Adrenal gland (tissue), 5 donors: ENCODE measurements at regions not wholly inside any gene's neighbourhood (a gene's known extent, or its start where the extent isn't known, plus 50 kb on each side); places are given as distances from the start of the nearest gene placed in this dataset.

Source experiments
- POLR2A ChIP-seq, 2 donors: fragments of 450-650 bp; IDR thresholded peaks; one replicate each; pipeline ENCODE4 v1.6.1; 2017; ENCODE audit warnings: antibody characterized with exemption in 2 of 2, mild to moderate bottlenecking in 2 of 2, moderate library complexity in 1 of 2
- TF ChIP-seq, protein P1 (sequence below), 6 experiments: fragments of 450-650 bp in 4 of 6; fragments of 200-600 bp in 2 of 6; sonication (generic) in 1 of 6; IDR thresholded peaks; 1 replicate in 5 of 6; 2 replicates in 1 of 6; pipeline versions ENCODE4 v1.5.1 to v1.8.0; 2016 to 2021; ENCODE audit warnings: antibody characterized with exemption in 6 of 6, mild to moderate bottlenecking in 2 of 6, moderate library complexity in 1 of 6
- donor health status: DM: no; HTN: no; CAD: no.

DNA sequence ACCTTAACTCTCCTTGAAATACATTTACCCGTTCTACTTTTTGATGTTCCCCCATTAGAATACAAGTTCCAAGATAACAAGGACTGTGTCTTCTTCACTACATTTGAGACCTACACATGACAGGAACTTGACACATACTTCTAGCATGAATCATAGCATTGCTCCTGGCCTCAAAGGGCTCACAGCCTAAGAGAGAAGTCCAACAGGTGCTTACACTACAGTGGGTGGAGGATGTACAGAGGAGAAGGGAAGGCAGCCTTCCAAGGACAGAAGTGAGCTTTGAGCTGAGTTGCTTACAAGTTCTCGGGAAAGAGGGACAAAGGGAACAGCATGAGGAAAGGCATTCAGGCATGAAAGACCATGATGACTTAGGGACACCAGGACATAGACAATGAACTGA, 56.9 kb upstream of the MSX2 start:
- TF ChIP-seq, protein P1, sequence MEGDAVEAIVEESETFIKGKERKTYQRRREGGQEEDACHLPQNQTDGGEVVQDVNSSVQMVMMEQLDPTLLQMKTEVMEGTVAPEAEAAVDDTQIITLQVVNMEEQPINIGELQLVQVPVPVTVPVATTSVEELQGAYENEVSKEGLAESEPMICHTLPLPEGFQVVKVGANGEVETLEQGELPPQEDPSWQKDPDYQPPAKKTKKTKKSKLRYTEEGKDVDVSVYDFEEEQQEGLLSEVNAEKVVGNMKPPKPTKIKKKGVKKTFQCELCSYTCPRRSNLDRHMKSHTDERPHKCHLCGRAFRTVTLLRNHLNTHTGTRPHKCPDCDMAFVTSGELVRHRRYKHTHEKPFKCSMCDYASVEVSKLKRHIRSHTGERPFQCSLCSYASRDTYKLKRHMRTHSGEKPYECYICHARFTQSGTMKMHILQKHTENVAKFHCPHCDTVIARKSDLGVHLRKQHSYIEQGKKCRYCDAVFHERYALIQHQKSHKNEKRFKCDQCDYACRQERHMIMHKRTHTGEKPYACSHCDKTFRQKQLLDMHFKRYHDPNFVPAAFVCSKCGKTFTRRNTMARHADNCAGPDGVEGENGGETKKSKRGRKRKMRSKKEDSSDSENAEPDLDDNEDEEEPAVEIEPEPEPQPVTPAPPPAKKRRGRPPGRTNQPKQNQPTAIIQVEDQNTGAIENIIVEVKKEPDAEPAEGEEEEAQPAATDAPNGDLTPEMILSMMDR (IDR thresholded peaks at IDR 0.05) = no peak
- TF ChIP-seq POLR2A (IDR thresholded peaks at IDR 0.05) = no peak
